Keratinocyte (primary cell): ENCODE measurements at regions not wholly inside any gene's neighbourhood (a gene's known extent, or its start where the extent isn't known, plus 50 kb on each side); places are given as distances from the start of the nearest gene placed in this dataset.

Experiments used
- EZH2 ChIP-seq: IDR thresholded peaks from one replicate; pipeline ENCODE4 v1.6.1; 2012; ENCODE audit warnings: inconsistent platforms, mild to moderate bottlenecking, low read length, moderate library complexity
- TF ChIP-seq, protein P1 (sequence below), 3 experiments: IDR thresholded peaks in 1 of 3; conservative IDR thresholded peaks in 1 of 3; optimal IDR thresholded peaks in 1 of 3; 2 replicates in 2 of 3; 3 replicates in 1 of 3; pipeline versions ENCODE3 to v1.5.1; 2011; ENCODE audit warnings: low read length in 3 of 3, mild to moderate bottlenecking in 3 of 3, moderate library complexity in 2 of 3, control low read depth in 1 of 3, inconsistent platforms in 1 of 3; ENCODE audit not compliant: insufficient read depth in 2 of 3; ENCODE audit errors: extremely low read depth in 1 of 3

DNA sequence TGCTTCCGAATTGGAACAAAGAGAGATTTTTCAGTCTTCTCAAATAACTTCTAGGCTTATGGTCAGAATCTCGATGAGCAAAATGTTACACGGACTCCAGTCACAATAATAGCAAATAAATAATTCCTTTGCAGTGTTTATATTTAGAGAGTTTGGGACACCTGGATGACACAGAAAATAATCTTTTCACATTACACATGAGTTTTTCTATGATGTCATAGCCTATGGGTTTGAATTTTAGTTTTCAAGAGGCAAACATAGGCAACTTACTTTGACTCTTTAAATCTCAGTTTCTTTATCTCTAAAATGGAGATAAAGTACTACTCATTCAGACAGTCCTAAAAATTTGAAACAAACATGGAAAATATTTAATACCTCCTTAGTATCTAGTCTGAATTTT, 372.0 kb downstream of the HAPSTR1 start:
- TF ChIP-seq, protein P1, sequence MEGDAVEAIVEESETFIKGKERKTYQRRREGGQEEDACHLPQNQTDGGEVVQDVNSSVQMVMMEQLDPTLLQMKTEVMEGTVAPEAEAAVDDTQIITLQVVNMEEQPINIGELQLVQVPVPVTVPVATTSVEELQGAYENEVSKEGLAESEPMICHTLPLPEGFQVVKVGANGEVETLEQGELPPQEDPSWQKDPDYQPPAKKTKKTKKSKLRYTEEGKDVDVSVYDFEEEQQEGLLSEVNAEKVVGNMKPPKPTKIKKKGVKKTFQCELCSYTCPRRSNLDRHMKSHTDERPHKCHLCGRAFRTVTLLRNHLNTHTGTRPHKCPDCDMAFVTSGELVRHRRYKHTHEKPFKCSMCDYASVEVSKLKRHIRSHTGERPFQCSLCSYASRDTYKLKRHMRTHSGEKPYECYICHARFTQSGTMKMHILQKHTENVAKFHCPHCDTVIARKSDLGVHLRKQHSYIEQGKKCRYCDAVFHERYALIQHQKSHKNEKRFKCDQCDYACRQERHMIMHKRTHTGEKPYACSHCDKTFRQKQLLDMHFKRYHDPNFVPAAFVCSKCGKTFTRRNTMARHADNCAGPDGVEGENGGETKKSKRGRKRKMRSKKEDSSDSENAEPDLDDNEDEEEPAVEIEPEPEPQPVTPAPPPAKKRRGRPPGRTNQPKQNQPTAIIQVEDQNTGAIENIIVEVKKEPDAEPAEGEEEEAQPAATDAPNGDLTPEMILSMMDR (optimal IDR thresholded peaks at IDR 0.05 in 1 of 3, IDR thresholded peaks at IDR 0.05 in 1 of 3, conservative IDR thresholded peaks at IDR 0.05 in 1 of 3; ENCODE audit: extremely low read depth in 1 of 3, insufficient read depth in 2 of 3, low read length in 3 of 3), result no peak
- TF ChIP-seq EZH2, result no peak
